Liver (tissue), 8 donors: ENCODE measurements at regions not wholly inside any gene's neighbourhood (a gene's known extent, or its start where the extent isn't known, plus 50 kb on each side); places are given as distances from the start of the nearest gene placed in this dataset.

Source experiments
- DNase-seq: peaks from one replicate; pipeline ENCODE4 v3.0.0-alpha.2; 2017; ENCODE audit warnings: low spot score
- H3K27ac ChIP-seq, 2 donors: one replicate each; pipeline ENCODE4 v1.7.0; 2013; ENCODE audit warnings: inconsistent platforms in 2 of 2, low read length in 2 of 2, control low read depth in 1 of 2, low read depth in 1 of 2, mild to moderate bottlenecking in 1 of 2
- H3K27me3 ChIP-seq, 4 donors: one replicate each; pipeline versions ENCODE4 v1.6.1 to v1.7.0; 2013; ENCODE audit warnings: low read length in 3 of 4, inconsistent platforms in 1 of 4, mild to moderate bottlenecking in 1 of 4, moderate library complexity in 1 of 4; ENCODE audit not compliant: control insufficient read depth in 4 of 4, insufficient read depth in 4 of 4
- H3K36me3 ChIP-seq, 4 donors: one replicate each; pipeline versions ENCODE4 v1.6.1 to v1.7.0; 2013; ENCODE audit warnings: low read length in 3 of 4, mild to moderate bottlenecking in 3 of 4, low read depth in 1 of 4, moderate library complexity in 1 of 4; ENCODE audit not compliant: control insufficient read depth in 4 of 4, insufficient read depth in 3 of 4
- H3K4me1 ChIP-seq, 4 donors: one replicate each; pipeline versions ENCODE4 v1.6.1 to v1.7.0; 2013; ENCODE audit warnings: low read length in 3 of 4, mild to moderate bottlenecking in 3 of 4, moderate library complexity in 1 of 4; ENCODE audit not compliant: control insufficient read depth in 4 of 4, insufficient read depth in 4 of 4
- H3K4me3 ChIP-seq, 3 donors: one replicate each; pipeline versions ENCODE4 v1.6.1 to v1.7.0; 2013; ENCODE audit warnings: low read length in 3 of 3, control low read depth in 1 of 3, low read depth in 1 of 3, mild to moderate bottlenecking in 1 of 3
- H3K9ac ChIP-seq, 2 donors: one replicate each; pipeline ENCODE4 v1.7.0; 2013; ENCODE audit warnings: low read length in 2 of 2, mild to moderate bottlenecking in 2 of 2, moderate library complexity in 2 of 2, control low read depth in 1 of 2, low read depth in 1 of 2
- H3K9me3 ChIP-seq, 4 donors: one replicate each; pipeline versions ENCODE4 v1.6.1 to v1.7.0; 2013; ENCODE audit warnings: low read length in 3 of 4; ENCODE audit not compliant: control insufficient read depth in 4 of 4
- ATF3 ChIP-seq: IDR thresholded peaks from 2 replicates; pipeline ENCODE4 v1.6.1; 2016; ENCODE audit warnings: antibody characterized with exemption
- CTCF ChIP-seq: fragments of 150-350 bp; IDR thresholded peaks from 2 replicates; pipeline ENCODE4 v1.5.1; 2017; ENCODE audit warnings: improper control_type of control experiment, low read depth, low read length; ENCODE audit not compliant: missing input control
- EGR1 ChIP-seq, 2 donors: IDR thresholded peaks; 2 replicates each; pipeline ENCODE4 v1.6.1; 2016 to 2018; ENCODE audit warnings: antibody characterized with exemption in 2 of 2, low read depth in 2 of 2
- FOXA1 ChIP-seq: IDR thresholded peaks from 2 replicates; pipeline ENCODE4 v1.6.1; 2016; ENCODE audit warnings: antibody characterized with exemption
- GABPA ChIP-seq, 2 donors: IDR thresholded peaks in 1 of 2; conservative IDR thresholded peaks in 1 of 2; 2 replicates each; pipeline ENCODE4 v1.6.1; 2016; ENCODE audit warnings: antibody characterized with exemption in 2 of 2, mild to moderate bottlenecking in 1 of 2, moderate library complexity in 1 of 2
- HNF4A ChIP-seq, 2 donors: conservative IDR thresholded peaks; 2 replicates each; pipeline ENCODE4 v1.6.1; 2016; ENCODE audit warnings: antibody characterized with exemption in 2 of 2, mild to moderate bottlenecking in 2 of 2
- HNF4G ChIP-seq: IDR thresholded peaks from 2 replicates; pipeline ENCODE4 v1.6.1; 2016; ENCODE audit warnings: antibody characterized with exemption
- JUND ChIP-seq, 2 donors: IDR thresholded peaks; 2 replicates each; pipeline ENCODE4 v1.6.1; 2016; ENCODE audit warnings: antibody characterized with exemption in 2 of 2
- MAX ChIP-seq: IDR thresholded peaks from 2 replicates; pipeline ENCODE4 v1.6.1; 2016; ENCODE audit warnings: antibody characterized with exemption
- NR2F2 ChIP-seq: IDR thresholded peaks from 2 replicates; pipeline ENCODE4 v1.6.1; 2016; ENCODE audit warnings: antibody characterized with exemption
- RAD21 ChIP-seq, 2 donors: IDR thresholded peaks; 2 replicates each; pipeline ENCODE4 v1.6.1; 2016; ENCODE audit warnings: antibody characterized with exemption in 2 of 2, mild to moderate bottlenecking in 2 of 2
- REST ChIP-seq: IDR thresholded peaks from 2 replicates; pipeline ENCODE4 v1.6.1; 2016; ENCODE audit warnings: antibody characterized with exemption, mild to moderate bottlenecking
- RXRA ChIP-seq, 2 donors: IDR thresholded peaks; 2 replicates each; pipeline ENCODE4 v1.6.1; 2017 to 2018; ENCODE audit warnings: antibody characterized with exemption in 2 of 2, mild to moderate bottlenecking in 1 of 2
- SP1 ChIP-seq: IDR thresholded peaks from 2 replicates; pipeline ENCODE4 v1.6.1; 2018; ENCODE audit warnings: antibody characterized with exemption, mild to moderate bottlenecking
- TAF1 ChIP-seq: conservative IDR thresholded peaks from 2 replicates; pipeline ENCODE4 v1.6.1; 2016; ENCODE audit warnings: antibody characterized with exemption, mild to moderate bottlenecking
- YY1 ChIP-seq: IDR thresholded peaks from 2 replicates; pipeline ENCODE4 v1.6.1; 2016; ENCODE audit warnings: antibody characterized with exemption, mild to moderate bottlenecking
- ZBTB33 ChIP-seq: IDR thresholded peaks from 2 replicates; pipeline ENCODE4 v1.6.1; 2016; ENCODE audit warnings: antibody characterized with exemption
- WGBS: extraction: QIAGEN DNeasy Blood & Tissue Kit; methylation state at CpG from one replicate; pipeline ENCODE4 v1.1.7; 2013; 5-methylcytosine and 5-hydroxymethylcytosine counted together
- donor health status: healthy.
- donor health status: healthy.
- donor health status: healthy.
- donor health status: healthy.
- donor health status: healthy.

GRCh38 chr3:77919244-77919643 is 879.3 kb downstream of the ROBO2 start (continued):
- no peak for TF ChIP-seq REST
- no peak for TF ChIP-seq NR2F2
- no peak for TF ChIP-seq HNF4A (conservative IDR thresholded peaks at IDR 0.05)
- no peak for TF ChIP-seq ZBTB33
- no peak for TF ChIP-seq FOXA1
- TF ChIP-seq YY1 = no peak
- TF ChIP-seq EGR1 (IDR thresholded peaks at IDR 0.05; ENCODE audit: low read depth in 2 of 2) = no peak
- no peak for TF ChIP-seq TAF1

GRCh38 chr3:77931255-77932009 is 891.5 kb downstream of the ROBO2 start:
- Histone ChIP-seq H3K4me3 (no peak overlapping the region), H3K4me1 (no peaks in the 10 kb centered on the region), H3K9ac (no peak overlapping the region), H3K36me3 (no peaks in the 10 kb centered on the region), H3K27ac (no peak overlapping the region), H3K27me3 (no peaks in the 10 kb centered on the region), H3K9me3 (no peaks in the 10 kb centered on the region)
- TF ChIP-seq MAX = no peak
- no peak for TF ChIP-seq JUND (IDR thresholded peaks at IDR 0.05)
- no peak for TF ChIP-seq FOXA1
- no peak for TF ChIP-seq HNF4A (conservative IDR thresholded peaks at IDR 0.05)
- TF ChIP-seq NR2F2 = no peak
- TF ChIP-seq ATF3 = no peak
- no peak for TF ChIP-seq CTCF
- no peak for TF ChIP-seq YY1
- no peak for TF ChIP-seq SP1
- TF ChIP-seq HNF4G = no peak
- TF ChIP-seq TAF1 = no peak
- no peak for TF ChIP-seq REST
- no peak for TF ChIP-seq RAD21 (IDR thresholded peaks at IDR 0.05)
- no peak for TF ChIP-seq EGR1 (IDR thresholded peaks at IDR 0.05; ENCODE audit: low read depth in 2 of 2)
- no peak for TF ChIP-seq GABPA (IDR thresholded peaks at IDR 0.05 in 1 of 2, conservative IDR thresholded peaks at IDR 0.05 in 1 of 2)
- TF ChIP-seq RXRA (IDR thresholded peaks at IDR 0.05) = no peak
- TF ChIP-seq ZBTB33 = no peak
- WGBS = 74% methylated on average over 9 of the region's 9 CpGs
- no peak for DNase-seq
